GM23338 (cell line): ENCODE measurements at regions not wholly inside any gene's neighbourhood (a gene's known extent, or its start where the extent isn't known, plus 50 kb on each side); places are given as distances from the start of the nearest gene placed in this dataset.

ENCODE experiments used
- ATAC-seq: fragments of 200-7000 bp; cut with Tn5 transposase; 3 replicates; pipeline ENCODE4 v1.9.1; 2020
- DNase-seq: peaks from one replicate; pipeline ENCODE4 v3.0.0-alpha.2; 2015; ENCODE audit warnings: low spot score
- H2AFZ ChIP-seq: fragments of 200-600 bp; sonication (generic); 2 replicates; pipeline ENCODE4 v1.8.0; 2016; ENCODE audit warnings: antibody characterized with exemption, mild to moderate bottlenecking, moderate library complexity
- H3F3A ChIP-seq: fragments of 200-600 bp; sonication (generic); replicated peaks from 2 replicates; pipeline ENCODE4 v1.8.0; 2017; ENCODE audit warnings: antibody characterized with exemption, mixed run types, low read depth
- H3K27ac ChIP-seq: fragments of 200-600 bp; sonication (generic); 2 replicates; pipeline ENCODE4 v1.6.1; 2016; ENCODE audit warnings: low read depth
- H3K27me3 ChIP-seq: fragments of 200-600 bp; sonication (generic); 2 replicates; pipeline ENCODE4 v1.8.0; 2016; ENCODE audit warnings: mild to moderate bottlenecking, mixed run types, moderate library complexity; ENCODE audit not compliant: insufficient read depth
- H3K36me3 ChIP-seq: fragments of 200-600 bp; sonication (generic); 2 replicates; pipeline ENCODE4 v1.8.0; 2016; ENCODE audit warnings: mild to moderate bottlenecking; ENCODE audit not compliant: insufficient read depth
- H3K4me1 ChIP-seq: fragments of 200-600 bp; sonication (generic); 2 replicates; pipeline ENCODE4 v1.8.0; 2016; ENCODE audit warnings: mild to moderate bottlenecking, moderate library complexity; ENCODE audit not compliant: insufficient read depth
- H3K4me2 ChIP-seq: fragments of 200-600 bp; sonication (generic); 2 replicates; pipeline ENCODE4 v1.7.1; 2017; ENCODE audit warnings: mixed run types
- H3K4me3 ChIP-seq: fragments of 200-600 bp; sonication (generic); 2 replicates; pipeline ENCODE4 v1.6.1; 2016; ENCODE audit warnings: mixed run types
- H3K79me2 ChIP-seq: fragments of 200-600 bp; sonication (generic); replicated peaks from 2 replicates; pipeline ENCODE4 v1.8.0; 2017; ENCODE audit warnings: mild to moderate bottlenecking; ENCODE audit not compliant: insufficient read depth
- H3K9me2 ChIP-seq: fragments of 200-600 bp; sonication (generic); 2 replicates; pipeline ENCODE4 v1.8.0; 2017; ENCODE audit not compliant: insufficient read depth
- H4K20me1 ChIP-seq: fragments of 200-600 bp; sonication (generic); replicated peaks from 2 replicates; pipeline ENCODE4 v1.8.0; 2017; ENCODE audit warnings: mild to moderate bottlenecking; ENCODE audit not compliant: insufficient read depth
- H3K27ac Mint-ChIP-seq: 2 replicates; pipeline ENCODE4 v1.8.0; 2020; ENCODE audit warnings: inconsistent platforms, mild to moderate bottlenecking, moderate library complexity, mixed read lengths
- H3K27me3 Mint-ChIP-seq: 3 replicates; pipeline ENCODE4 v1.8.0; 2022; ENCODE audit warnings: low read depth, mild to moderate bottlenecking, moderate library complexity, mixed read lengths, inconsistent platforms; ENCODE audit not compliant: insufficient read depth, poor library complexity
- H3K36me3 Mint-ChIP-seq: 3 replicates; pipeline ENCODE4 v1.8.0; 2021; ENCODE audit warnings: low read depth, mild to moderate bottlenecking, inconsistent platforms, moderate library complexity, mixed read lengths
- H3K4me1 Mint-ChIP-seq: 3 replicates; pipeline ENCODE4 v1.8.0; 2020; ENCODE audit warnings: mild to moderate bottlenecking, inconsistent platforms, mixed read lengths
- H3K4me3 Mint-ChIP-seq: 3 replicates; pipeline ENCODE4 v1.8.0; 2021; ENCODE audit warnings: moderate library complexity, mild to moderate bottlenecking, inconsistent platforms, mixed read lengths
- H3K9me3 Mint-ChIP-seq: 3 replicates; pipeline ENCODE4 v1.8.0; 2020; ENCODE audit warnings: moderate library complexity, mild to moderate bottlenecking, inconsistent platforms, mixed read lengths
- CREB1 ChIP-seq: fragments of 250-450 bp; sonication (Bioruptor Pico); IDR thresholded peaks from 2 replicates; pipeline ENCODE4 v1.5.0; 2020; ENCODE audit warnings: low read depth, mild to moderate bottlenecking, moderate library complexity
- EZH2phosphoT487 ChIP-seq: fragments of 200-600 bp; sonication (generic); IDR thresholded peaks from one replicate; pipeline ENCODE4 v1.8.1; 2018; ENCODE audit warnings: antibody characterized with exemption; ENCODE audit not compliant: unreplicated experiment
- NANOG ChIP-seq: IDR thresholded peaks from 2 replicates; pipeline ENCODE4 v1.6.1; 2016; ENCODE audit warnings: antibody characterized with exemption, borderline replicate concordance
- POLR2AphosphoS5 ChIP-seq: IDR thresholded peaks from 2 replicates; pipeline ENCODE4 v1.6.1; 2016; ENCODE audit warnings: antibody characterized with exemption, low read depth
- STAT1 ChIP-seq: IDR thresholded peaks from one replicate; pipeline ENCODE4 v1.6.1; 2016; ENCODE audit warnings: antibody characterized with exemption; ENCODE audit not compliant: unreplicated experiment
- ZNF114 ChIP-seq: fragments of 250-450 bp; sonication (Bioruptor Pico); IDR thresholded peaks from 2 replicates; pipeline ENCODE4 v1.5.0; 2020; ENCODE audit warnings: mild to moderate bottlenecking, moderate library complexity
- ZNF331 ChIP-seq: fragments of 250-450 bp; sonication (Bioruptor Pico); IDR thresholded peaks from 2 replicates; pipeline ENCODE4 v1.5.0; 2020; ENCODE audit warnings: low read depth, mild to moderate bottlenecking, moderate library complexity
- TF ChIP-seq, protein P1 (sequence below), 2 experiments: fragments of 200-600 bp in 1 of 2; sonication (generic) in 1 of 2; conservative IDR thresholded peaks; 2 replicates each; pipeline versions ENCODE4 v1.5.1 to v1.6.1; 2016 to 2017; ENCODE audit warnings: antibody characterized with exemption in 2 of 2, low read depth in 2 of 2, mild to moderate bottlenecking in 2 of 2, moderate library complexity in 1 of 2
- TF ChIP-seq, protein P2 (sequence below): fragments of 250-450 bp; sonication (Bioruptor Pico); IDR thresholded peaks from 2 replicates; pipeline ENCODE4 v1.5.0; 2020; ENCODE audit warnings: mild to moderate bottlenecking, moderate library complexity
- TF ChIP-seq, protein P3 (sequence below): IDR thresholded peaks from one replicate; pipeline ENCODE4 v1.6.1; 2018; ENCODE audit warnings: antibody characterized with exemption; ENCODE audit not compliant: unreplicated experiment

DNA sequence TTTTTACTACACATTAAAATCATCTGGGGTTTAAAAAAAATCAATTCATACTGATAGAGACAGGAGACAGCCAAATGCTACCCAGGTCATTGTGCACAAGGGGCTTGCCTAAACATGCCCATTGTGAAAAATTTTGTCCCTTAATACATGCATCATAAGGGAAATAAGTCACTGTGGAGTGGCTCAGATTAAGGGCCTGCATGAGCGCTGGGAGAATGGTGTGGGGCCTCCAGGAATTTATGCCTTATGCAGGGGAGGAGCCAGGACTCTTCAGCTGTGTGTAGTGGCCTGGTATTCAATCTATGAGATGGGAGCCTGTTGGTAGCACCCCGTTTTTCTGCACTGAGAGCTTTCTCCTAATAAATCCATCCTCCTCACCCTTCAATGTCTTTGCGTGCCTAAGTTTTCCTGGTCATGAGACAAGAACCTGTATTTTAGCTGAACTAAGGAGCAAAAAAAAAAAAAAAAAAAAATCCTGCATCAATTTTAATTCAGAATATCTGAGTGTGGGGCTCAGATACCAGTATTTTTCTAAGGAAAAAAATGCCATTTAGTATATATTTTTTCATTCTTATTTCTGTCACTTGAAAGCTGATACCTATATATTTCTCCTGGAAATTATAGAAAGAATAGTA is 997.6 kb upstream of the ATXN8OS start:
- no peaks in the 10 kb centered on the region for H3K27me3 ChIP-seq
- H3K36me3 Mint-ChIP-seq, result peaks cover 30% of the 10 kb centered on the region
- peaks cover 1% of the 10 kb centered on the region for H3K27me3 Mint-ChIP-seq
- no peaks in the 10 kb centered on the region for H3F3A ChIP-seq
- ATAC-seq (no peak), DNase-seq (peak; percentile 64)
- TF ChIP-seq, protein P1, sequence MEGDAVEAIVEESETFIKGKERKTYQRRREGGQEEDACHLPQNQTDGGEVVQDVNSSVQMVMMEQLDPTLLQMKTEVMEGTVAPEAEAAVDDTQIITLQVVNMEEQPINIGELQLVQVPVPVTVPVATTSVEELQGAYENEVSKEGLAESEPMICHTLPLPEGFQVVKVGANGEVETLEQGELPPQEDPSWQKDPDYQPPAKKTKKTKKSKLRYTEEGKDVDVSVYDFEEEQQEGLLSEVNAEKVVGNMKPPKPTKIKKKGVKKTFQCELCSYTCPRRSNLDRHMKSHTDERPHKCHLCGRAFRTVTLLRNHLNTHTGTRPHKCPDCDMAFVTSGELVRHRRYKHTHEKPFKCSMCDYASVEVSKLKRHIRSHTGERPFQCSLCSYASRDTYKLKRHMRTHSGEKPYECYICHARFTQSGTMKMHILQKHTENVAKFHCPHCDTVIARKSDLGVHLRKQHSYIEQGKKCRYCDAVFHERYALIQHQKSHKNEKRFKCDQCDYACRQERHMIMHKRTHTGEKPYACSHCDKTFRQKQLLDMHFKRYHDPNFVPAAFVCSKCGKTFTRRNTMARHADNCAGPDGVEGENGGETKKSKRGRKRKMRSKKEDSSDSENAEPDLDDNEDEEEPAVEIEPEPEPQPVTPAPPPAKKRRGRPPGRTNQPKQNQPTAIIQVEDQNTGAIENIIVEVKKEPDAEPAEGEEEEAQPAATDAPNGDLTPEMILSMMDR (conservative IDR thresholded peaks at IDR 0.05; ENCODE audit: low read depth in 2 of 2), result no peak
- TF ChIP-seq, protein P2, sequence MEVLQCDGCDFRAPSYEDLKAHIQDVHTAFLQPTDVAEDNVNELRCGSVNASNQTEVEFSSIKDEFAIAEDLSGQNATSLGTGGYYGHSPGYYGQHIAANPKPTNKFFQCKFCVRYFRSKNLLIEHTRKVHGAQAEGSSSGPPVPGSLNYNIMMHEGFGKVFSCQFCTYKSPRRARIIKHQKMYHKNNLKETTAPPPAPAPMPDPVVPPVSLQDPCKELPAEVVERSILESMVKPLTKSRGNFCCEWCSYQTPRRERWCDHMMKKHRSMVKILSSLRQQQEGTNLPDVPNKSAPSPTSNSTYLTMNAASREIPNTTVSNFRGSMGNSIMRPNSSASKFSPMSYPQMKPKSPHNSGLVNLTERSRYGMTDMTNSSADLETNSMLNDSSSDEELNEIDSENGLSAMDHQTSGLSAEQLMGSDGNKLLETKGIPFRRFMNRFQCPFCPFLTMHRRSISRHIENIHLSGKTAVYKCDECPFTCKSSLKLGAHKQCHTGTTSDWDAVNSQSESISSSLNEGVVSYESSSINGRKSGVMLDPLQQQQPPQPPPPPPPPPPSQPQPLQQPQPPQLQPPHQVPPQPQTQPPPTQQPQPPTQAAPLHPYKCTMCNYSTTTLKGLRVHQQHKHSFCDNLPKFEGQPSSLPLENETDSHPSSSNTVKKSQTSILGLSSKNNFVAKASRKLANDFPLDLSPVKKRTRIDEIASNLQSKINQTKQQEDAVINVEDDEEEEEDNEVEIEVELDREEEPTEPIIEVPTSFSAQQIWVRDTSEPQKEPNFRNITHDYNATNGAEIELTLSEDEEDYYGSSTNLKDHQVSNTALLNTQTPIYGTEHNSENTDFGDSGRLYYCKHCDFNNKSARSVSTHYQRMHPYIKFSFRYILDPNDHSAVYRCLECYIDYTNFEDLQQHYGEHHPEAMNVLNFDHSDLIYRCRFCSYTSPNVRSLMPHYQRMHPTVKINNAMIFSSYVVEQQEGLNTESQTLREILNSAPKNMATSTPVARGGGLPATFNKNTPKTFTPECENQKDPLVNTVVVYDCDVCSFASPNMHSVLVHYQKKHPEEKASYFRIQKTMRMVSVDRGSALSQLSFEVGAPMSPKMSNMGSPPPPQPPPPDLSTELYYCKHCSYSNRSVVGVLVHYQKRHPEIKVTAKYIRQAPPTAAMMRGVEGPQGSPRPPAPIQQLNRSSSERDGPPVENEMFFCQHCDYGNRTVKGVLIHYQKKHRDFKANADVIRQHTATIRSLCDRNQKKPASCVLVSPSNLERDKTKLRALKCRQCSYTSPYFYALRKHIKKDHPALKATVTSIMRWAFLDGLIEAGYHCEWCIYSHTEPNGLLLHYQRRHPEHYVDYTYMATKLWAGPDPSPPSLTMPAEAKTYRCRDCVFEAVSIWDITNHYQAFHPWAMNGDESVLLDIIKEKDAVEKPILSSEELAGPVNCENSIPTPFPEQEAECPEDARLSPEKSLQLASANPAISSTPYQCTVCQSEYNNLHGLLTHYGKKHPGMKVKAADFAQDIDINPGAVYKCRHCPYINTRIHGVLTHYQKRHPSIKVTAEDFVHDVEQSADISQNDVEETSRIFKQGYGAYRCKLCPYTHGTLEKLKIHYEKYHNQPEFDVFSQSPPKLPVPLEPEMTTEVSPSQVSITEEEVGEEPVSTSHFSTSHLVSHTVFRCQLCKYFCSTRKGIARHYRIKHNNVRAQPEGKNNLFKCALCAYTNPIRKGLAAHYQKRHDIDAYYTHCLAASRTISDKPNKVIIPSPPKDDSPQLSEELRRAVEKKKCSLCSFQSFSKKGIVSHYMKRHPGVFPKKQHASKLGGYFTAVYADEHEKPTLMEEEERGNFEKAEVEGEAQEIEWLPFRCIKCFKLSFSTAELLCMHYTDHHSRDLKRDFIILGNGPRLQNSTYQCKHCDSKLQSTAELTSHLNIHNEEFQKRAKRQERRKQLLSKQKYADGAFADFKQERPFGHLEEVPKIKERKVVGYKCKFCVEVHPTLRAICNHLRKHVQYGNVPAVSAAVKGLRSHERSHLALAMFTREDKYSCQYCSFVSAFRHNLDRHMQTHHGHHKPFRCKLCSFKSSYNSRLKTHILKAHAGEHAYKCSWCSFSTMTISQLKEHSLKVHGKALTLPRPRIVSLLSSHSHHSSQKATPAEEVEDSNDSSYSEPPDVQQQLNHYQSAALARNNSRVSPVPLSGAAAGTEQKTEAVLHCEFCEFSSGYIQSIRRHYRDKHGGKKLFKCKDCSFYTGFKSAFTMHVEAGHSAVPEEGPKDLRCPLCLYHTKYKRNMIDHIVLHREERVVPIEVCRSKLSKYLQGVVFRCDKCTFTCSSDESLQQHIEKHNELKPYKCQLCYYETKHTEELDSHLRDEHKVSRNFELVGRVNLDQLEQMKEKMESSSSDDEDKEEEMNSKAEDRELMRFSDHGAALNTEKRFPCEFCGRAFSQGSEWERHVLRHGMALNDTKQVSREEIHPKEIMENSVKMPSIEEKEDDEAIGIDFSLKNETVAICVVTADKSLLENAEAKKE, result no peak
- no peak for TF ChIP-seq CREB1 (CRISPR knock-in tag)
- TF ChIP-seq POLR2AphosphoS5, result no peak
- TF ChIP-seq, protein P3, sequence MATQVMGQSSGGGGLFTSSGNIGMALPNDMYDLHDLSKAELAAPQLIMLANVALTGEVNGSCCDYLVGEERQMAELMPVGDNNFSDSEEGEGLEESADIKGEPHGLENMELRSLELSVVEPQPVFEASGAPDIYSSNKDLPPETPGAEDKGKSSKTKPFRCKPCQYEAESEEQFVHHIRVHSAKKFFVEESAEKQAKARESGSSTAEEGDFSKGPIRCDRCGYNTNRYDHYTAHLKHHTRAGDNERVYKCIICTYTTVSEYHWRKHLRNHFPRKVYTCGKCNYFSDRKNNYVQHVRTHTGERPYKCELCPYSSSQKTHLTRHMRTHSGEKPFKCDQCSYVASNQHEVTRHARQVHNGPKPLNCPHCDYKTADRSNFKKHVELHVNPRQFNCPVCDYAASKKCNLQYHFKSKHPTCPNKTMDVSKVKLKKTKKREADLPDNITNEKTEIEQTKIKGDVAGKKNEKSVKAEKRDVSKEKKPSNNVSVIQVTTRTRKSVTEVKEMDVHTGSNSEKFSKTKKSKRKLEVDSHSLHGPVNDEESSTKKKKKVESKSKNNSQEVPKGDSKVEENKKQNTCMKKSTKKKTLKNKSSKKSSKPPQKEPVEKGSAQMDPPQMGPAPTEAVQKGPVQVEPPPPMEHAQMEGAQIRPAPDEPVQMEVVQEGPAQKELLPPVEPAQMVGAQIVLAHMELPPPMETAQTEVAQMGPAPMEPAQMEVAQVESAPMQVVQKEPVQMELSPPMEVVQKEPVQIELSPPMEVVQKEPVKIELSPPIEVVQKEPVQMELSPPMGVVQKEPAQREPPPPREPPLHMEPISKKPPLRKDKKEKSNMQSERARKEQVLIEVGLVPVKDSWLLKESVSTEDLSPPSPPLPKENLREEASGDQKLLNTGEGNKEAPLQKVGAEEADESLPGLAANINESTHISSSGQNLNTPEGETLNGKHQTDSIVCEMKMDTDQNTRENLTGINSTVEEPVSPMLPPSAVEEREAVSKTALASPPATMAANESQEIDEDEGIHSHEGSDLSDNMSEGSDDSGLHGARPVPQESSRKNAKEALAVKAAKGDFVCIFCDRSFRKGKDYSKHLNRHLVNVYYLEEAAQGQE, result no peak
- no peak for TF ChIP-seq ZNF114
- TF ChIP-seq ZNF331 (CRISPR knock-in tag), result no peak
- TF ChIP-seq NANOG, result no peak
- TF ChIP-seq STAT1, result no peak
- TF ChIP-seq EZH2phosphoT487, result no peak
- H3K9me2 ChIP-seq, result peaks cover 5% of the 10 kb centered on the region; the same call in 1 of the 2 replicates
- H3K4me3 Mint-ChIP-seq, result no peak overlapping the region
- H3K36me3 ChIP-seq, result peaks cover 11% of the 10 kb centered on the region; the same call in 1 of the 2 replicates
- no peak overlapping the region for H2AFZ ChIP-seq
- H3K4me1 Mint-ChIP-seq, result no peaks in the 10 kb centered on the region
- H3K4me2 ChIP-seq, result no peak overlapping the region
- no peak overlapping the region for H3K27ac ChIP-seq
- peaks cover 30% of the 10 kb centered on the region for H3K9me3 Mint-ChIP-seq
- H3K4me3 ChIP-seq, result no peak overlapping the region
- H3K27ac Mint-ChIP-seq, result no peak overlapping the region
- H3K79me2 ChIP-seq, result no peaks in the 10 kb centered on the region
- no peaks in the 10 kb centered on the region for H4K20me1 ChIP-seq
- no peaks in the 10 kb centered on the region for H3K4me1 ChIP-seq
